Heart right ventricle (tissue), 16 donors: ENCODE measurements at regions not wholly inside any gene's neighbourhood (a gene's known extent, or its start where the extent isn't known, plus 50 kb on each side); places are given as distances from the start of the nearest gene placed in this dataset.
"Not testable (repeated sequence)": the region's sequence is repeated elsewhere in the genome, so short reads cannot be mapped to it uniquely, and the experiment has no call there.

Source experiments
- ATAC-seq, 8 donors: fragments of 200-7000 bp; cut with Tn5 transposase; one replicate each; pipeline ENCODE4 v1.9.1; 2020; ENCODE audit warnings: mild to moderate bottlenecking in 8 of 8, moderate library complexity in 8 of 8, moderate number of reproducible peaks in 1 of 8
- DNase-seq, 2 donors: peaks; one replicate each; pipeline ENCODE4 v3.0.0-alpha.2; 2020
- H3K27ac ChIP-seq, 10 donors: fragments of 200-600 bp; sonication (generic) in 2 of 10; one replicate each; pipeline versions ENCODE4 v1.5.0 to v1.8.0; 2020 to 2022; ENCODE audit warnings: mild to moderate bottlenecking in 3 of 10
- H3K27me3 ChIP-seq, 7 donors: fragments of 200-600 bp; one replicate each; pipeline ENCODE4 v1.8.0; 2021 to 2022; ENCODE audit warnings: mild to moderate bottlenecking in 2 of 7
- H3K36me3 ChIP-seq, 9 donors: fragments of 200-600 bp; sonication (generic) in 1 of 9; one replicate each; pipeline versions ENCODE4 v1.5.0 to v1.8.0; 2020 to 2022; ENCODE audit warnings: mild to moderate bottlenecking in 2 of 9
- H3K4me1 ChIP-seq, 9 donors: fragments of 200-600 bp; sonication (generic) in 1 of 9; one replicate each; pipeline versions ENCODE4 v1.5.0 to v1.8.0; 2020 to 2022; ENCODE audit warnings: mild to moderate bottlenecking in 4 of 9
- H3K4me3 ChIP-seq, 10 donors: fragments of 200-600 bp; sonication (generic) in 2 of 10; one replicate each; pipeline versions ENCODE4 v1.5.0 to v1.8.0; 2020 to 2022; ENCODE audit warnings: mild to moderate bottlenecking in 7 of 10, moderate library complexity in 2 of 10
- H3K9me3 ChIP-seq, 11 donors: fragments of 200-600 bp in 10 of 11; sonication (generic) in 2 of 11; one replicate each; pipeline versions ENCODE4 v1.5.0 to v1.8.0; 2013 to 2022; ENCODE audit warnings: mild to moderate bottlenecking in 2 of 11, control low read depth in 1 of 11, moderate library complexity in 1 of 11
- WGBS, 2 donors: extraction: QIAGEN DNeasy Blood & Tissue Kit; methylation state at CpG; one replicate each; pipeline ENCODE4 v1.1.7; 2013; ENCODE audit warnings: inconsistent platforms in 1 of 2; 5-methylcytosine and 5-hydroxymethylcytosine counted together
- intact Hi-C, 10 donors: fragments of 100-400 bp; cut with DNase I; formaldehyde crosslinking; loops; one replicate each; pipeline versions ENCODE4 v1.11.1 to v1.14.2; 2022
- TF ChIP-seq, protein P1 (sequence below), 9 donors: fragments of 200-600 bp; sonication (generic) in 2 of 9; IDR thresholded peaks; one replicate each; pipeline versions ENCODE4 v1.5.0 to v1.8.0; 2021 to 2022; ENCODE audit warnings: antibody characterized with exemption in 9 of 9, mild to moderate bottlenecking in 5 of 9, moderate library complexity in 1 of 9
- donor health status: Arrhythmogenic right ventricular cardiomyopathy.
- donor health status: ischemic (EF 13 %, LVEDD 7.1; RV severe dilation, severe dysfunction).
- donor health status: healthy with polysubstance abuse.
- donor health status: DM: no; HTN: yes; CAD: no.
- donor health status: DM: no; HTN: no; CAD: no.
- donor health status: ischemic (EF 25% LVEDD 6.9; RV normal size, moderate dysfunction).
- donor health status: ischemic (EF 25% LVEDD 5.7; RV mildly dilated, moderate dysfunction).
- donor health status: healthy.
- donor health status: DM: yes; HTN: yes; CAD: no.
- donor health status: Ischemic cardiomyopathy.
- donor health status: ischemic (EF 35%, LVEDD 5.7; RV mildly dilated, moderate dysfunction).
- donor health status: nonischemic (EF 11% LVEDD 7.7; RV severe dilation, severe dysfunction).
- donor health status: DM: yes; HTN: yes; CAD: no.
- donor health status: PGD.
- donor health status: ischemic (EF 29% LVEDD 5.4; RV normal size, mild dysfunction).
- donor health status: nonischemic (EF 23%, LVEDD 6.1; RV moderate dilation, normal function).

DNA sequence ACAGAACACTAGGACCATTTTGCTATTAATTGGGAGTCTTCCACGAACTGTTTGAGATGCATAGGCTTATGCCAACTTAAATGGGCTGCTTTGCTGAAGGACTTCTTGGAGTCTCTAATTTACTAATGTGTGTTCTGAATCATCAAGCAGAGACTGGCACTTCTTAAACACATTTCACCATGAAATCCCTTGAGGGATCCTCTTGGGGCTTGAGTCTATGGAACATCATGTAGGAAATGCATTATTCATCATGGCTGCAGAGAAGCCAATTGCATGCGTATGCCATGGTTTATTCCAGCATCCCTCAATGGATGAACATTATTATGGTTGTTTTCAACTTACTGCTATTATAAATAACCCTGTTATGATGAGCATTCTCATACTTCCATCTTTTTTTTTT lies 73.4 kb downstream of the FGD2 start:
- TF ChIP-seq, protein P1, sequence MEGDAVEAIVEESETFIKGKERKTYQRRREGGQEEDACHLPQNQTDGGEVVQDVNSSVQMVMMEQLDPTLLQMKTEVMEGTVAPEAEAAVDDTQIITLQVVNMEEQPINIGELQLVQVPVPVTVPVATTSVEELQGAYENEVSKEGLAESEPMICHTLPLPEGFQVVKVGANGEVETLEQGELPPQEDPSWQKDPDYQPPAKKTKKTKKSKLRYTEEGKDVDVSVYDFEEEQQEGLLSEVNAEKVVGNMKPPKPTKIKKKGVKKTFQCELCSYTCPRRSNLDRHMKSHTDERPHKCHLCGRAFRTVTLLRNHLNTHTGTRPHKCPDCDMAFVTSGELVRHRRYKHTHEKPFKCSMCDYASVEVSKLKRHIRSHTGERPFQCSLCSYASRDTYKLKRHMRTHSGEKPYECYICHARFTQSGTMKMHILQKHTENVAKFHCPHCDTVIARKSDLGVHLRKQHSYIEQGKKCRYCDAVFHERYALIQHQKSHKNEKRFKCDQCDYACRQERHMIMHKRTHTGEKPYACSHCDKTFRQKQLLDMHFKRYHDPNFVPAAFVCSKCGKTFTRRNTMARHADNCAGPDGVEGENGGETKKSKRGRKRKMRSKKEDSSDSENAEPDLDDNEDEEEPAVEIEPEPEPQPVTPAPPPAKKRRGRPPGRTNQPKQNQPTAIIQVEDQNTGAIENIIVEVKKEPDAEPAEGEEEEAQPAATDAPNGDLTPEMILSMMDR (IDR thresholded peaks at IDR 0.05): no peak
- H3K27ac ChIP-seq: no peak overlapping the region
- WGBS, 2 donors: 95 to 98% methylated on average over 2 of the region's 2 CpGs

DNA sequence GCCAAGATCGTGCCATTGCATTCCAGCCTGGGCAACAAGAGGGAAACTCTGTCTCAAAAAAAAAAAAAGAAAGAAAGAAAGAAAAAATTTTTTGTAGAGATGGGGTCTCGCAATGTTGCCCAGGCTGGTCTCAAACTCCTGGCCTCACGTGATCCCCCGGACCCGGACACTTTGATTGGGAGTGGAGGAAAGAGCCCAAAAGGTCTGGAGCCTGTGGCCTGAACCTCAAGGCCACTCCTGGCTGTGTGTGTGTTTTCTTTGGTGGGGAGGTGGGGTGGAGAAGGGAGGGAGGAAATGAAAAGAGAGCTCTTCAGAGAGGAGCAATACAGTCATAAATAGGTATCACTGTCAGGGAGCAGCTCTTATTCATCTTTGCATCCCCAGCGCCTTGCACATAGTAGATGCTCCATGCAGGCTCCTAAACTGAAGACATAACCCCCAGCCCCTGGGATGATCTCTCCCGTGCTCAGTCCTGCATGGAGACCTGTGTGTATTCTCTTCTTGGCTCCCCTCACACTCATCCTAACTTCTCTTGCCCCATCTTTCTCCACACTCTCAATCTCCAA lies 75.7 kb downstream of the FGD2 start:
- intact Hi-C loops: no loop called here
- WGBS, 2 donors: 90 to 91% methylated on average over 7 of the region's 7 CpGs
- Histone ChIP-seq H3K36me3 (no peaks in the 10 kb centered on the region), H3K27me3 (no peaks in the 10 kb centered on the region), H3K4me1 (peaks cover 4 to 36% (median 20%) of the 10 kb centered on the region in 9 donors), H3K27ac (no peak overlapping the region), H3K9me3 (no peaks in the 10 kb centered on the region), H3K4me3 (no peak overlapping the region)
- TF ChIP-seq, protein P1 (IDR thresholded peaks at IDR 0.05): no peak
- no peak for ATAC-seq
- DNase-seq: no peak

More for the DNA sequence above, 73.4 kb downstream of the FGD2 start:
- no peak overlapping the region for H3K4me3 ChIP-seq
- intact Hi-C loops: no loop called here
- ATAC-seq (no peak), DNase-seq (no peak)
- H3K9me3 ChIP-seq: no peaks in the 10 kb centered on the region
- no peaks in the 10 kb centered on the region for H3K27me3 ChIP-seq
- H3K36me3 ChIP-seq: no peaks in the 10 kb centered on the region
- peaks cover 4 to 32% (median 14%) of the 10 kb centered on the region in 9 donors for H3K4me1 ChIP-seq

DNA sequence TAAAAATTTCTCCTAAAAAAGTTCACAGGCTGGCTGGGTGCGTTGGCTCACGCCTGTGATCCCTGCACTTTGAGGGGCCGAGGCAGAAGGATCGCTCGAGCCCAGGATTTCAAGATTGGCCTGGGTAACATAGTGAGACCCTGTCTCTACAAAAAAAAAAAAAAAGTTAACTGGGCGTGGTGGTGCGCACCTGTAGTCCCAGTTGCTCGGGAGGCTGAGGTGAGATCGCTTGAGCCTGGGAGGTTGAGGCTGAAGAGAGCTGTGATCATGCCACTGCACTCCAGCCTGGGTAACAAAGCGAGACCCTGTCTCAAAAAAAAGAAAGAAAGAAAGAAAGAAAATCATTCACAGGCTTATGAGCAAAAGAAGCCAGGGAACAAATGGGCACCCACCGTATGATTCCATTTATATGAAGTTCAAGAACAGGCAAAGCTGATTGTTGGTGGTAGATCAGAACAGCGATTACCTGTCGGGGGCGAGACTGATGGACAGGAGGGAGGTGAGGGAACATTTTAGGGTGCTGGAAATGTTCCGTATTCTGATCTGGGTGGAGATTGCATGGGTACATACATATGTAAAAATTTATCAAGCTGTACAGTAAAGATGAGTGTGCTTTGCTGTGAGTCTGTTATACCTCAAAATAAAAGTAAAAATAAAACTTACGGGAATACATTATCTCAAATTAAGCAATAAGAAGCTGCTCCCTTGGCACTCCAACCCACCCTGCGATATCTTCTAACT lies 77.1 kb downstream of the FGD2 start:
- ATAC-seq: no peak
- TF ChIP-seq, protein P1 (IDR thresholded peaks at IDR 0.05): no peak
- H3K4me3 ChIP-seq: no peak overlapping the region
- no peaks in the 10 kb centered on the region for H3K27me3 ChIP-seq
- H3K4me1 ChIP-seq: peaks cover 4 to 33% (median 18%) of the 10 kb centered on the region in 9 donors
- intact Hi-C loops: no loop called here
- H3K36me3 ChIP-seq: no peaks in the 10 kb centered on the region
- no peak for DNase-seq
- peak overlapping the region in 2 of 10 donors; percentile 29 to 82 for H3K27ac ChIP-seq
- 94 to 97% methylated on average over 17 of the region's 17 CpGs for WGBS, 2 donors
- H3K9me3 ChIP-seq: no peaks in the 10 kb centered on the region

DNA sequence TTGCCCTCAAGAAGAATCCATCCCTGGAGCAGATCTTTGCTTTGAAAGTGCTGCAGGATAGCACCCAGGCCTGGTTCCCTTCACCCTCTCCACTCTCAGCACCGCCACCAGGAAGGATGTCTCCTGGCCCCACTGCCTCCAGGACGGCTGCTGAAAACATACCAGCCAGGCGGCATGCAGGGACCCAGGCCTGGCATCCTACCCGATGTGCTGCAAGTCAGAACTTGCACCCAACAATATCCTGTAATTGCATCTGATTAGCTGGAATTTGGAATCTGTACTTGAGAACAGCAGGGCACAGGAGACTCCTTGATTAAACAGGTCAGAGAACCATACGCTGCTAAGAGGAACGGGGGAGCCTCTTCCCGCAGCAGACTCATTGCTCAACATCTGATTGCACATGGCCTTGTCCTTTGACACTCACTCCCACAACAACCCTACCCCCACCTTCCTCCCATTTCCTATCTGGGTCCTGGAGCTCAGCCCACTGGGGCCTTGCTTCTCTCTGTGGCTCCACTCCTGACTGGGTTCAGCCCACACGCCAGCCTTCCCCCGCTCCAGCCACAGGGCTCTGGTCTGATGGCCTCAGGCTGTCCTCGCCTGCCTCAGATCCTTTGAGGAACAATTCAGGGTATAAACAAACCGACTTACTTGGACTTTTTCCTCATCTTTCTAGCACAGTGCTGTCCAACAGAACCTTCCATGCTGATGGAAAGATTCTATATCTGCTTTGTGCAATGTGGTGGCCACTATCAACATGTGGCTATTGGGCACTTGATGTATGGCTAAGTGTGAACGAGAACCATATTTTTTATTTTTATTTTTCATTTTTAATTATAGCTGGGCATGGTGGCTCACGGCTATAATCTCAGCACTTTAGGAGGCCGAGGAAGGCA lies 78.0 kb downstream of the FGD2 start:
- TF ChIP-seq, protein P1 (IDR thresholded peaks at IDR 0.05): no peak
- peak overlapping the region in 5 of 10 donors; percentile 19 to 82 (median 58) for H3K27ac ChIP-seq
- WGBS, 2 donors: 66 to 70% methylated on average over 14 of the region's 14 CpGs
- DNase-seq: peak; percentile 63 to 74
- H3K9me3 ChIP-seq: no peaks in the 10 kb centered on the region
- peaks cover 0 to 25% (median 13%) of the 10 kb centered on the region in 9 donors for H3K4me1 ChIP-seq
- no peaks in the 10 kb centered on the region for H3K36me3 ChIP-seq
- intact Hi-C loops: no loop called here
- H3K4me3 ChIP-seq: no peak overlapping the region
- H3K27me3 ChIP-seq: no peaks in the 10 kb centered on the region
- peak; percentile 87 to 97 (median 90) for ATAC-seq

DNA sequence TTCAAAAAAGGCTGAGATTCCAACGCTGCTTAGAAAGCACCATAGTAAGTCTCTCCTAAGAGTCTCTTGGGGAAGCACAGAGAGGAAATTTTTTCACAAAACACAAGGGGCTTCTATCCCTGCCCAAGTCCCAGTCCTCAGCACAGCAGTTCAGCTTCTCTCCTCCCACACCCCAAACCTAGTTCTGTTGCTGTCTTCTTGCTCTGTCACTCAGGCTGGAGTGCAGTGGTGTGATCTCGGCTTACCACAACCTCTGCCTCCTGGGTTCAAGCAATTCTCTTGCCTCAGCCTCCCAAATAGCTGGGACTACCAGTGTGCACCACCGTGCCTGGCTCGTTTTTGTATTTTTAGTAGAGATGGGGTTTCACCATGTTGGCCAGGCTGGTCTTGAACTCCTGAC lies 79.2 kb downstream of the FGD2 start:
- ATAC-seq, H3K9me3 ChIP-seq, intact Hi-C loops, H3K4me3 ChIP-seq, H3K27me3 ChIP-seq, DNase-seq, H3K36me3 ChIP-seq: not testable (repeated sequence)
- H3K27ac ChIP-seq: peak overlapping the region in 1 of 10 donors; percentile 82
- 95 to 96% methylated on average over 4 of the region's 4 CpGs for WGBS, 2 donors
- H3K4me1 ChIP-seq: peaks cover 0 to 25% (median 13%) of the 10 kb centered on the region in 9 donors
